ENCODE measurements at regions not wholly inside any gene's neighbourhood (a gene's known extent, or its start where the extent isn't known, plus 50 kb on each side); places are given as distances from the start of the nearest gene placed in this dataset.
A peak's percentile ranks its signal among the peaks of the same experiment; 100 is the strongest.

- Histone ChIP-seq H3K9me3 (no peaks in the 10 kb centered on the region), H3K27me3 (no peaks in the 10 kb centered on the region), H3K4me1 (no peaks in the 10 kb centered on the region), H3K36me3 (no peaks in the 10 kb centered on the region), H3K4me3 (no peak overlapping the region), H3K27ac (no peak overlapping the region)
- no peak for DNase-seq
- no peak for TF ChIP-seq CTCF (IDR thresholded peaks at IDR 0.05)
- TF ChIP-seq EP300 (IDR thresholded peaks at IDR 0.05): no peak
- no peak for TF ChIP-seq POLR2A (IDR thresholded peaks at IDR 0.05)
- TF ChIP-seq POLR2AphosphoS5 (IDR thresholded peaks at IDR 0.05): no peak
- intact Hi-C loops (cut with DNase I; ENCODE audit: low total_unique reads): no loop called here
These were observed 290.3 kb upstream of the API5 start for GRCh38 chr11:43021466-43021865.

GRCh38 chr11:43034341-43034740 is 277.5 kb upstream of the API5 start:
- H3K4me1 ChIP-seq: no peaks in the 10 kb centered on the region
- no peak overlapping the region for H3K4me3 ChIP-seq
- no peaks in the 10 kb centered on the region for H3K9me3 ChIP-seq
- intact Hi-C loops (cut with DNase I; ENCODE audit: low total_unique reads): no loop called here
- no peak for DNase-seq
- no peaks in the 10 kb centered on the region for H3K27me3 ChIP-seq
- TF ChIP-seq EP300 (IDR thresholded peaks at IDR 0.05) (no peak), POLR2AphosphoS5 (IDR thresholded peaks at IDR 0.05) (no peak), POLR2A (IDR thresholded peaks at IDR 0.05) (no peak), CTCF (IDR thresholded peaks at IDR 0.05) (no peak)
- no peaks in the 10 kb centered on the region for H3K36me3 ChIP-seq
- H3K27ac ChIP-seq: no peak overlapping the region
- 58 to 83% (median 73%) methylated on average over 3 of the region's 3 CpGs for WGBS, 5 donors

GRCh38 chr11:43035086-43035485 is 276.7 kb upstream of the API5 start:
- no peak overlapping the region for H3K27ac ChIP-seq
- H3K36me3 ChIP-seq: no peaks in the 10 kb centered on the region
- WGBS, 5 donors: 32 to 64% (median 34%) methylated on average over 3 of the region's 3 CpGs
- H3K4me1 ChIP-seq: no peaks in the 10 kb centered on the region
- TF ChIP-seq POLR2A (IDR thresholded peaks at IDR 0.05): no peak
- TF ChIP-seq EP300 (IDR thresholded peaks at IDR 0.05): no peak
- TF ChIP-seq CTCF (IDR thresholded peaks at IDR 0.05): no peak
- no peak for TF ChIP-seq POLR2AphosphoS5 (IDR thresholded peaks at IDR 0.05)
- intact Hi-C loops (cut with DNase I; ENCODE audit: low total_unique reads): no loop called here
- peak in 1 of 2 donors; percentile 30 for DNase-seq
- H3K27me3 ChIP-seq: no peaks in the 10 kb centered on the region
- H3K4me3 ChIP-seq: no peak overlapping the region
- no peaks in the 10 kb centered on the region for H3K9me3 ChIP-seq

GRCh38 chr11:43053638-43054412 is 258.0 kb upstream of the API5 start:
- TF ChIP-seq CTCF (IDR thresholded peaks at IDR 0.05) (no peak), EP300 (IDR thresholded peaks at IDR 0.05) (no peak), POLR2A (IDR thresholded peaks at IDR 0.05) (no peak), POLR2AphosphoS5 (IDR thresholded peaks at IDR 0.05) (no peak)
- Histone ChIP-seq H3K9me3 (no peaks in the 10 kb centered on the region), H3K4me1 (no peaks in the 10 kb centered on the region), H3K36me3 (no peaks in the 10 kb centered on the region), H3K27me3 (no peaks in the 10 kb centered on the region), H3K27ac (no peak overlapping the region), H3K4me3 (no peak overlapping the region)
- intact Hi-C loops (cut with DNase I; ENCODE audit: low total_unique reads): no loop called here
- no peak for DNase-seq
- WGBS, 5 donors: 38 to 55% (median 50%) methylated on average over 2 of the region's 2 CpGs

Measured in stomach (tissue), 8 donors.